Activated B cell treated with CpG ODN at 0.5 μM for 24 hours (primary cell): ENCODE measurements at regions not wholly inside any gene's neighbourhood (a gene's known extent, or its start where the extent isn't known, plus 50 kb on each side); places are given as distances from the start of the nearest gene placed in this dataset.

Experiments
- ATAC-seq: fragments of 200-7000 bp; cut with Tn5 transposase; one replicate; pipeline ENCODE4 v1.10.0; 2021; ENCODE audit warnings: low read depth, mild to moderate bottlenecking, moderate library complexity
- CTCF ChIA-PET: fragments of 350-600 bp; sonication (Branson Sonifier 250); formaldehyde crosslinking; loops from one replicate; lab custom pipeline; 2021; ENCODE audit warnings: antibody characterized with exemption; lab: Charles Lee
- POLR2A ChIA-PET: fragments of 350-600 bp; sonication (Branson Sonifier 250); formaldehyde crosslinking; loops from one replicate; lab custom pipeline; 2021; ENCODE audit warnings: antibody characterized with exemption; lab: Charles Lee
- DNase-seq: peaks from one replicate; pipeline ENCODE4 v3.0.0; 2022
- H3K27ac Mint-ChIP-seq: one replicate; pipeline ENCODE4 v1.8.0; 2020; ENCODE audit warnings: mixed read lengths
- H3K27me3 Mint-ChIP-seq: one replicate; pipeline ENCODE4 v1.8.0; 2021; ENCODE audit warnings: mixed read lengths
- H3K36me3 Mint-ChIP-seq: one replicate; pipeline ENCODE4 v1.8.0; 2021; ENCODE audit warnings: low read depth, mixed read lengths
- H3K4me1 Mint-ChIP-seq: one replicate; pipeline ENCODE4 v1.8.0; 2021; ENCODE audit warnings: mixed read lengths
- H3K4me3 Mint-ChIP-seq: one replicate; pipeline ENCODE4 v1.8.0; 2020; ENCODE audit warnings: mild to moderate bottlenecking, mixed read lengths
- H3K9me3 Mint-ChIP-seq: one replicate; pipeline ENCODE4 v1.8.0; 2020; ENCODE audit warnings: mixed read lengths
- CTCF ChIP-seq: fragments of 200-600 bp; IDR thresholded peaks from one replicate; pipeline ENCODE4 v1.8.0; 2022; ENCODE audit warnings: antibody characterized with exemption, mild to moderate bottlenecking
- intact Hi-C: fragments of 100-400 bp; cut with micrococcal nuclease; formaldehyde crosslinking; loops from one replicate; pipeline ENCODE4 v1.15.1; 2024

GRCh38 chr5:9707732-9708462 lies 77.7 kb upstream of the TAS2R1 start:
- ATAC-seq (no peak), DNase-seq (no peak)
- TF ChIP-seq CTCF: no peak
- Mint-ChIP-seq H3K4me3 (no peak overlapping the region), H3K4me1 (no peaks in the 10 kb centered on the region), H3K36me3 (no peaks in the 10 kb centered on the region), H3K27me3 (no peaks in the 10 kb centered on the region), H3K9me3 (no peaks in the 10 kb centered on the region), H3K27ac (no peak overlapping the region)
- CTCF ChIA-PET: no interaction called here
- POLR2A ChIA-PET: no interaction called here
- intact Hi-C loops: no loop called here

GRCh38 chr5:9699681-9700080 lies 69.5 kb upstream of the TAS2R1 start:
- no peak for TF ChIP-seq CTCF
- no peaks in the 10 kb centered on the region for H3K4me1 Mint-ChIP-seq
- H3K4me3 Mint-ChIP-seq: no peak overlapping the region
- H3K27ac Mint-ChIP-seq: no peak overlapping the region
- H3K9me3 Mint-ChIP-seq: no peaks in the 10 kb centered on the region
- POLR2A ChIA-PET: no interaction called here
- H3K36me3 Mint-ChIP-seq: no peaks in the 10 kb centered on the region
- DNase-seq (no peak), ATAC-seq (no peak)
- intact Hi-C loops: no loop called here
- no peaks in the 10 kb centered on the region for H3K27me3 Mint-ChIP-seq
- CTCF ChIA-PET: no interaction called here

DNA sequence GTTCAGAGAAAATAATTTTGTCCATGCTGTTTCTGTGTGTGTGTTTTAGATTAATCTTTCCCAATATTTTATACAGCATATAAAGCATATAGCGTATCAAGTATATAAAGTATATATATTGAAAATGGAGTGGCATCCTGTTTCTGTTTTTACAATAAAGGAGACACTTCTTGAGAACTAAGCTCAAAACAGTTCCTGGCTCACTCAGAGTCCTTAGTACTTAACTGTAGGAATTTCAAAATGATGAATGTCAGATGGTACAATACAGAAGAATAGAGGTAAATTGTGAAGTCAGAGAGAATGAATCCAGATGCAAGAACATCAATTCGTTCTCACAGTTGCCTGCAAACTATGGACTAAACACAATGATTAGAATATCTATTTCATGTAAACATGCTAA lies 68.7 kb upstream of the TAS2R1 start:
- no peaks in the 10 kb centered on the region for H3K4me1 Mint-ChIP-seq
- ChIA-PET POLR2A (no interaction called here), CTCF (no interaction called here)
- DNase-seq: no peak
- H3K36me3 Mint-ChIP-seq: no peaks in the 10 kb centered on the region
- ATAC-seq: no peak
- no peak overlapping the region for H3K27ac Mint-ChIP-seq
- intact Hi-C loops: no loop called here
- no peaks in the 10 kb centered on the region for H3K9me3 Mint-ChIP-seq
- no peak for TF ChIP-seq CTCF
- H3K27me3 Mint-ChIP-seq: no peaks in the 10 kb centered on the region
- no peak overlapping the region for H3K4me3 Mint-ChIP-seq

DNA sequence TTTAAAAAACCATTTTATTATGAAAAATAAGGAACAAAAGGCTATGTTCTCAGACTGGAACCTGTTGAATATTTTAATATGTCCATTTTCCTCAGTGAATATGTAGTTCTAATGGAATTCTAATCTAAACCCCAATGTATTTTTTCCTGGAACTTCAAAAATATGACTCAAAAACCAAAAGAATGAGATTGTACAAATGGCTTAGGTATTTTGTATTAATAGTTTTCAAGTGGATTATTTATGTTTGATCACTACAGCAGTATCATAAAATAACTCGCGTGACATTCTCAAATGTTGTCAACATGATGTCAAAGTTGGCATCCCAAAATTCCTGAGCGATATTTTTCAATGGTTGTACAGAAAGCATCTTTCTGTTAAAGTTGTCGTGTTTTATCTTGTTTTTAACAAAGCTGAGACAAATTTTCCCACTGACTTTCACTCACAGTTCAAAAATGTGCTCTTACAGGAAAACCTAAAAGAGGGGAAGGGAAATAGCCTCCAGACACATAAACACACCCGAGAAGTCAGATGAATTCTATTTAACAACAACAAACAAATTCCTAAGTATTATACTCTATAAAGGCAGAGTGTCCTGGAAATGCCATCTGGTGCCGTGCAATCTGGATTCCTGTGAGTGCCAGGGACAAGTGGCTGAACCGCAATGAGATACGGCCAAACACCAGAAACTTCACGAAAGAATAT lies 68.1 kb upstream of the TAS2R1 start:
- H3K4me1 Mint-ChIP-seq: no peaks in the 10 kb centered on the region
- intact Hi-C loops: no loop called here
- DNase-seq (no peak), ATAC-seq (no peak)
- no peak overlapping the region for H3K27ac Mint-ChIP-seq
- no peak for TF ChIP-seq CTCF
- no peak overlapping the region for H3K4me3 Mint-ChIP-seq
- ChIA-PET CTCF (no interaction called here), POLR2A (no interaction called here)
- H3K27me3 Mint-ChIP-seq: no peaks in the 10 kb centered on the region
- no peaks in the 10 kb centered on the region for H3K36me3 Mint-ChIP-seq
- H3K9me3 Mint-ChIP-seq: no peaks in the 10 kb centered on the region

GRCh38 chr5:9692576-9692975 lies 62.4 kb upstream of the TAS2R1 start:
- no peak for TF ChIP-seq CTCF
- DNase-seq (no peak), ATAC-seq (no peak)
- H3K27ac Mint-ChIP-seq: no peak overlapping the region
- intact Hi-C loops: no loop called here
- H3K9me3 Mint-ChIP-seq: no peaks in the 10 kb centered on the region
- ChIA-PET CTCF (no interaction called here), POLR2A (no interaction called here)
- no peaks in the 10 kb centered on the region for H3K4me1 Mint-ChIP-seq
- no peaks in the 10 kb centered on the region for H3K36me3 Mint-ChIP-seq
- H3K4me3 Mint-ChIP-seq: no peak overlapping the region
- H3K27me3 Mint-ChIP-seq: no peaks in the 10 kb centered on the region
